Tibial artery (tissue), 4 donors: ENCODE measurements at regions not wholly inside any gene's neighbourhood (a gene's known extent, or its start where the extent isn't known, plus 50 kb on each side); places are given as distances from the start of the nearest gene placed in this dataset.
"Not testable (repeated sequence)": the region's sequence is repeated elsewhere in the genome, so short reads cannot be mapped to it uniquely, and the experiment has no call there.

Source experiments
- DNase-seq, 2 donors: peaks; one replicate each; pipeline ENCODE4 v3.0.0-alpha.2; 2019
- H3K27ac ChIP-seq, 2 donors: fragments of 200-600 bp; sonication (generic) in 1 of 2; 1 replicate in 1 of 2; 2 replicates in 1 of 2; pipeline ENCODE4 v1.5.1; 2018 to 2019; ENCODE audit warnings: mild to moderate bottlenecking in 1 of 2
- H3K27me3 ChIP-seq, 2 donors: fragments of 200-600 bp; sonication (generic) in 1 of 2; one replicate each; pipeline versions ENCODE4 v1.5.1 to v1.6.0; 2016 to 2019
- H3K36me3 ChIP-seq, 3 donors: fragments of 200-600 bp; sonication (generic) in 2 of 3; one replicate each; pipeline ENCODE4 v1.5.1; 2016 to 2019; ENCODE audit warnings: mild to moderate bottlenecking in 2 of 3
- H3K4me1 ChIP-seq, 4 donors: fragments of 200-600 bp; sonication (generic) in 2 of 4; 1 replicate in 3 of 4; 2 replicates in 1 of 4; pipeline ENCODE4 v1.5.1; 2016 to 2019
- H3K4me3 ChIP-seq, 2 donors: fragments of 200-600 bp; sonication (generic) in 1 of 2; 1 replicate in 1 of 2; 2 replicates in 1 of 2; pipeline ENCODE4 v1.5.1; 2018 to 2019; ENCODE audit warnings: mild to moderate bottlenecking in 2 of 2
- H3K9me3 ChIP-seq, 3 donors: fragments of 200-600 bp; sonication (generic) in 1 of 3; one replicate each; pipeline ENCODE4 v1.5.1; 2016 to 2019
- CTCF ChIP-seq, 2 experiments: fragments of 200-600 bp in 1 of 2; fragments of 450-650 bp in 1 of 2; IDR thresholded peaks; one replicate each; pipeline ENCODE4 v1.5.1; 2017 to 2019; ENCODE audit warnings: antibody characterized with exemption in 2 of 2, mild to moderate bottlenecking in 1 of 2, moderate library complexity in 1 of 2
- intact Hi-C: fragments of 100-400 bp; cut with DNase I; formaldehyde crosslinking; loops from one replicate; pipeline ENCODE4 v1.15.0; 2023; ENCODE audit warnings: low total_unique reads

DNA sequence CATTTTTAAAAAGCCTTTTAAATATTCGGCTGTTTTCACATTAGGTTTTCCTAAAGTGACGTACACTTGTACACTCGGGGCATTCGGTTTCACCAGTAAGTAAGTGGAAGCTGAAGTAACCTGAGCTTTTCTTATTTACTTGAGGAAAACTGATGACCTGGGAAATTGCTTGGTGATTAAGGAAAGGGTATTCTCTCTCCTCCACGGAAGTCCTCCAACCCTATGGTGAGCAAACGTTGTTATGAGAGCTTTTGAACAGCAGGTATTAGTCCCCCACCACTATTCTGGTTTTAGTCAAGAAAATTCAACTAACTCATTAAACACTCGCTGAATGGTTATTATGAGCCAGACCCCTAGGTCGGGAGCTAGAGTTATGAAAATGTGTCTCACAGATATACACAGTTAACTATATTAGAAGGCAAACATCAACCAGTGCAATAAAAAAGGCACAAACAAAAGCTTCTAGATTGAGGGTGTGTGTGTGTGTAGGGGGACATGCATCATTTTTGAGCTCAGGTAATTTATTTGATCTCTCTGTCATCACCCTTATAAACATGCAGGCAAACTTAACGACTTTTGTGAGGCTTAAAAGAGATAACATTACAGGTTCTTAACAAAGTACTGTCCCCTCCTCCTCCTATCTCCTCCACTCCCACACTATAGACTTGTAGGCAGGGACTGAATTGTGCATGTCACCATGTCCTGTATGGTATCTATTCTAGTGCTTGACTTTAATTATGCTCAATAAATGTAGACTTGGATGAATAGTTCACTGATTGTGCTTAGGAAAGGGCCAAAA, 143.3 kb upstream of the MB21D2 start:
- no peak for TF ChIP-seq CTCF (IDR thresholded peaks at IDR 0.05)
- H3K36me3 ChIP-seq, result no peaks in the 10 kb centered on the region
- no peak overlapping the region for H3K4me3 ChIP-seq
- no peak overlapping the region for H3K27ac ChIP-seq
- H3K9me3 ChIP-seq, result no peaks in the 10 kb centered on the region
- no peaks in the 10 kb centered on the region for H3K4me1 ChIP-seq
- intact Hi-C loops, result no loop called here
- H3K27me3 ChIP-seq, result no peaks in the 10 kb centered on the region
- no peak for DNase-seq

DNA sequence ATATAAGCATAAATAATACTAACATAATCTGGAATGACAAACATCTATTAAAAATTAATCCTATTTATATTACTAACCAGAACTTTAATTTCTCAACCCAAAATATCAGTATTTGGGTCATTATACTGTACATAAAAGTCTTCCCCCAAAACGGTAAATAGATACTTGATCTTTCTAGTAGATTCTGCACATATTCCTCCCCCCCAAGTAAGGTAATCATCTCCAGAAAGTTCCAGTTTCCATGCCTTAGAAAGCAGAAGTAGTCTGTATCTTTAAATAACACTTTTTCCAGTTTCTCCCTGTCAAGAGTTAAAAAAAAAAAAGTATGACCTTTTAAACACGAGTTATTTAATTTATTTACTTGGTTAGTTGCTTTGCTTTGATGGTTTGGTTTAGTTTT, 150.7 kb upstream of the MB21D2 start:
- Histone ChIP-seq H3K27ac (no peak overlapping the region), H3K27me3 (no peaks in the 10 kb centered on the region), H3K9me3 (no peaks in the 10 kb centered on the region), H3K4me3 (no peak overlapping the region), H3K36me3 (no peaks in the 10 kb centered on the region), H3K4me1 (no peaks in the 10 kb centered on the region)
- intact Hi-C loops, result no loop called here
- DNase-seq, result no peak
- no peak for TF ChIP-seq CTCF (IDR thresholded peaks at IDR 0.05)

DNA sequence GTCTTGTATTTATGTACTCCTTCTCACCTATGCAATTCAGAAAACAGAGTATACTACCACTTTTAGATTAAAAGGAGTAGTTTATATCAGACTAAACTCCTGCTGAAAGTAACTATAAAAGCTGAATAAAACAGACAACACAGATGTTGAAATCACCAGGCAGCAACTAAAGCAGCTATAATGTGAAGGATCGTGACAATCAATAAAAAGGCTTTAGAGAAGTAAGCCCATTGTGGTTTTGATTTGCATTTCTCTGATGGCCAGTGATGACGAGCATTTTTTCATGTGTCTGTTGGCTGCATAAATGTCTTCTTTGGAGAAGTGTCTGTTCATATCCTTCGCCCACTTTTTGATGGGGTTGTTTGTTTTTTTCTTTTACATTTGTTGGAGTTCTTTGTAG, 152.1 kb upstream of the MB21D2 start:
- H3K9me3 ChIP-seq, DNase-seq, H3K36me3 ChIP-seq, H3K27me3 ChIP-seq, intact Hi-C loops, H3K4me3 ChIP-seq, H3K27ac ChIP-seq, H3K4me1 ChIP-seq: not testable (repeated sequence)

DNA sequence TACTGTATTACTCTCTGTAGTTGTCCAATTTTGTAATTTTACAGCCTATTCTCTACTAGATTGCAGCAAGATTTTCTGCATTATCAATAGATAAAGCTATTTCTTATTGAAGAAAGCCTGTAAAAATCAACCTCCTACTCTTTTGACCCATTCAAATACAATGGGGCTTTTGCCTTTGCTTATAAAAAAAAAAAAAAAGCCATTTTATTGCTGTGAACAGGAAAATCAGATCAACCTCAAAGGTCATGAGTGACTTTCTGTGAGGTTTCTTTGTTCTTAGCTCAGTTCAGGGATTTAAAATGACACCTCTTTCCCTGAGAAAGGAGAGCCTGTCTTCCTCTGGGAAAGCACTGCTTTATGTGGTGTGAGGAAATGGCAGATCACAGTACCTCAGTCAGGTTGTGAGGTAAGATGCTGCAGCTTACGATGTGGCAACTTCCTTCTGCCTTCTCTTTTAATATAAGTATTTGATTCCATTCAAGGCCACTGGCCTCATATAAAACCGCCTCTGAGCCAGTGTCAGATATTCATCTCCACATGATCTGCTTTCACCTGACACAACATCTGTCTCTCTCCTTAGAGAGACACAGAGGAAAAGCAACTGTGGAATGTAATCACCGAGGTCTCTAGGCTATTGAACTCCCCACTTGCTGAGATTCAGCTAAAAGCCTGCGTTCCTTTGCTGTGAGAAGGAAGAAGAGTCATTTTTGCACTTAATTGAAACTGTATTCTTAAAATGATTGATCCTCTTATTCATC, 161.5 kb upstream of the MB21D2 start:
- Histone ChIP-seq H3K9me3 (peaks cover 0 to 5% (median 0%) of the 10 kb centered on the region in 3 donors), H3K4me1 (no peaks in the 10 kb centered on the region), H3K4me3 (no peak overlapping the region), H3K27me3 (no peaks in the 10 kb centered on the region), H3K27ac (no peak overlapping the region), H3K36me3 (no peaks in the 10 kb centered on the region)
- DNase-seq, result no peak
- intact Hi-C loops, result no loop called here
- TF ChIP-seq CTCF (IDR thresholded peaks at IDR 0.05), result no peak

DNA sequence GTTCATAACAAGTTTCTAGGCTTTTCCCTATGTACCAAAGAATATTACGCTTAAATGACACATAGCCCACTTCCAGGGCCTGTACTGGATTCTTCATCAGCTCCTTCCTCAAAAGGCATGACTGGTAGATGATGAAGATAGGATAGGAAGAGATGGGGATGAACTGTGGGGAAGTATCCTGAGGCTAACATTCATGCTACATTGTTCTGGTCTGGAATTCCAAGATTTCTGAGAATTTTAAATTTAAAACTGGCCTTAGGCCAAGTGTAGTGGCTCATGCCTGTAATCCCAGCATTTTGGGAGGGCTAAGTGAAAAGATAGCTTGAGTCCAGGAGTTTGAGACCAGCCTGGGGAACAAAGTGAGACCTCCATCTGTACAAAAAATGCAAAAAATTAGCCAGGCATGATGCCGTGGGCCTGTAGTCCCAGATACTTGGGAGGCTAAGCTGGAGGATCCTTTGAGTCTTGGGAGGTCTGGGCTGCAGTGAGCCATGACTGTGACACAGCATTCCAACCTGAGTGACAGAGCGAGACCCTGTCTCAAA, 160.1 kb upstream of the PLAAT1 start:
- no peak for DNase-seq

More for the DNA sequence above, 160.1 kb upstream of the PLAAT1 start:
- TF ChIP-seq CTCF (IDR thresholded peaks at IDR 0.05), result no peak
- no peaks in the 10 kb centered on the region for H3K27me3 ChIP-seq
- no peaks in the 10 kb centered on the region for H3K36me3 ChIP-seq
- H3K27ac ChIP-seq, result no peak overlapping the region
- no peak overlapping the region for H3K4me3 ChIP-seq
- no peaks in the 10 kb centered on the region for H3K4me1 ChIP-seq
- H3K9me3 ChIP-seq, result peaks cover 0 to 5% (median 0%) of the 10 kb centered on the region in 3 donors
- intact Hi-C loops, result no loop called here
